DOHH2 (cell line): ENCODE measurements at regions not wholly inside any gene's neighbourhood (a gene's known extent, or its start where the extent isn't known, plus 50 kb on each side); places are given as distances from the start of the nearest gene placed in this dataset.

Experiments used
- H3F3A ChIP-seq: fragments of 200-600 bp; sonication (generic), shearing (Covaris generic); 2 replicates; pipeline ENCODE4 v1.6.0; 2016; ENCODE audit warnings: antibody characterized with exemption, mild to moderate bottlenecking; ENCODE audit not compliant: control insufficient read depth, insufficient read depth
- H3K27ac ChIP-seq: fragments of 200-600 bp; sonication (generic); 2 replicates; pipeline ENCODE4 v1.5.1; 2014; ENCODE audit warnings: low read depth, mild to moderate bottlenecking, low read length, moderate library complexity
- H3K27me3 ChIP-seq: fragments of 200-600 bp; sonication (generic); 2 replicates; pipeline ENCODE4 v1.6.1; 2014; ENCODE audit warnings: mild to moderate bottlenecking, low read length, mixed read lengths; ENCODE audit not compliant: control insufficient read depth
- H3K36me3 ChIP-seq: fragments of 200-600 bp; sonication (generic); 2 replicates; pipeline ENCODE4 v1.6.1; 2014; ENCODE audit warnings: mild to moderate bottlenecking, low read length, moderate library complexity, mixed read lengths; ENCODE audit not compliant: control insufficient read depth
- H3K4me1 ChIP-seq: fragments of 200-600 bp; sonication (generic); 2 replicates; pipeline ENCODE4 v1.6.1; 2014; ENCODE audit warnings: mild to moderate bottlenecking, low read length, mixed read lengths; ENCODE audit not compliant: control insufficient read depth
- H3K4me2 ChIP-seq: fragments of 200-600 bp; sonication (generic); 2 replicates; pipeline ENCODE4 v1.6.0; 2014; ENCODE audit warnings: mild to moderate bottlenecking, low read length, moderate library complexity
- H3K4me3 ChIP-seq: fragments of 200-600 bp; sonication (generic); 2 replicates; pipeline ENCODE4 v1.5.1; 2014; ENCODE audit warnings: mild to moderate bottlenecking, low read length, mixed read lengths
- H3K79me2 ChIP-seq: fragments of 200-600 bp; sonication (generic); 2 replicates; pipeline ENCODE4 v1.6.1; 2014; ENCODE audit warnings: mild to moderate bottlenecking, low read length, mixed read lengths; ENCODE audit not compliant: control insufficient read depth
- H3K9me2 ChIP-seq: fragments of 200-600 bp; sonication (generic); replicated peaks from 2 replicates; pipeline ENCODE4 v1.6.1; 2014; ENCODE audit warnings: mild to moderate bottlenecking, low read length, mixed read lengths; ENCODE audit not compliant: control insufficient read depth
- H3K9me3 ChIP-seq: fragments of 200-600 bp; sonication (generic); 2 replicates; pipeline ENCODE4 v1.6.1; 2014; ENCODE audit warnings: antibody characterized with exemption, low read length, mixed read lengths; ENCODE audit not compliant: control insufficient read depth, insufficient read depth
- H4K20me1 ChIP-seq: fragments of 200-600 bp; sonication (generic); 2 replicates; pipeline ENCODE4 v1.6.0; 2014; ENCODE audit warnings: low read depth, mild to moderate bottlenecking, antibody characterized with exemption, low read length, moderate library complexity; ENCODE audit not compliant: control insufficient read depth, insufficient read depth
- CTCF ChIP-seq: fragments of 200-600 bp; sonication (generic); IDR thresholded peaks from one replicate; pipeline ENCODE4 v1.5.1; 2014; ENCODE audit warnings: antibody characterized with exemption, mild to moderate bottlenecking, low read depth, low read length; ENCODE audit not compliant: poor library complexity, severe bottlenecking
- EZH2phosphoT487 ChIP-seq: fragments of 200-600 bp; sonication (generic); IDR thresholded peaks from 2 replicates; pipeline ENCODE4 v1.6.1; 2017; ENCODE audit warnings: borderline replicate concordance, mild to moderate bottlenecking, antibody characterized with exemption, low read length, moderate library complexity, mixed read lengths

- Histone ChIP-seq H3K9me3 (no peaks in the 10 kb centered on the region), H4K20me1 (no peaks in the 10 kb centered on the region), H3F3A (no peaks in the 10 kb centered on the region), H3K4me1 (no peaks in the 10 kb centered on the region), H3K27ac (no peak overlapping the region), H3K27me3 (no peaks in the 10 kb centered on the region), H3K4me2 (no peak overlapping the region), H3K79me2 (no peaks in the 10 kb centered on the region), H3K36me3 (no peaks in the 10 kb centered on the region), H3K9me2 (no peaks in the 10 kb centered on the region), H3K4me3 (no peak overlapping the region)
- TF ChIP-seq CTCF = no peak
- TF ChIP-seq EZH2phosphoT487 = no peak
Observed at GRCh38 chr4:162732876-162733275, 433.8 kb downstream of the NAF1 start.

- no peaks in the 10 kb centered on the region for H3F3A ChIP-seq
- H3K79me2 ChIP-seq = no peaks in the 10 kb centered on the region
- H3K9me3 ChIP-seq = no peaks in the 10 kb centered on the region
- no peak overlapping the region for H3K4me3 ChIP-seq
- TF ChIP-seq CTCF (no peak), EZH2phosphoT487 (no peak)
- H3K9me2 ChIP-seq = no peaks in the 10 kb centered on the region
- no peaks in the 10 kb centered on the region for H3K36me3 ChIP-seq
- H3K27ac ChIP-seq = no peak overlapping the region
- H3K4me2 ChIP-seq = no peak overlapping the region
- H3K27me3 ChIP-seq = no peaks in the 10 kb centered on the region
- no peaks in the 10 kb centered on the region for H3K4me1 ChIP-seq
- H4K20me1 ChIP-seq = no peaks in the 10 kb centered on the region
Observed at GRCh38 chr4:162727766-162728165, 438.9 kb downstream of the NAF1 start.

- Histone ChIP-seq H3K4me2 (no peak overlapping the region), H4K20me1 (no peaks in the 10 kb centered on the region), H3K4me3 (no peak overlapping the region), H3K4me1 (no peaks in the 10 kb centered on the region), H3K27ac (no peak overlapping the region), H3K27me3 (no peaks in the 10 kb centered on the region), H3K9me2 (no peaks in the 10 kb centered on the region), H3F3A (no peaks in the 10 kb centered on the region), H3K79me2 (no peaks in the 10 kb centered on the region), H3K9me3 (no peaks in the 10 kb centered on the region), H3K36me3 (no peaks in the 10 kb centered on the region)
- no peak for TF ChIP-seq EZH2phosphoT487
- TF ChIP-seq CTCF = no peak
Observed at GRCh38 chr4:162727232-162727631, 439.5 kb downstream of the NAF1 start.

- Histone ChIP-seq H3K9me2 (no peaks in the 10 kb centered on the region), H3K27ac (no peak overlapping the region), H3K36me3 (no peaks in the 10 kb centered on the region), H4K20me1 (no peaks in the 10 kb centered on the region), H3F3A (no peaks in the 10 kb centered on the region), H3K79me2 (no peaks in the 10 kb centered on the region), H3K4me3 (no peak overlapping the region), H3K27me3 (no peaks in the 10 kb centered on the region), H3K4me2 (no peak overlapping the region), H3K9me3 (no peaks in the 10 kb centered on the region), H3K4me1 (no peaks in the 10 kb centered on the region)
- no peak for TF ChIP-seq CTCF
- no peak for TF ChIP-seq EZH2phosphoT487
Observed at GRCh38 chr4:162715401-162715800, 451.3 kb downstream of the NAF1 start.
